HG02943 (cell line): ENCODE measurements at regions not wholly inside any gene's neighbourhood (a gene's known extent, or its start where the extent isn't known, plus 50 kb on each side); places are given as distances from the start of the nearest gene placed in this dataset.

Experiments
- ATAC-seq: cut with Tn5 transposase; IDR thresholded peaks from one replicate; pipeline ENCODE4 v1.9.1; 2021; ENCODE audit warnings: mild to moderate bottlenecking, low read depth, moderate library complexity; ENCODE audit not compliant: unreplicated experiment

DNA sequence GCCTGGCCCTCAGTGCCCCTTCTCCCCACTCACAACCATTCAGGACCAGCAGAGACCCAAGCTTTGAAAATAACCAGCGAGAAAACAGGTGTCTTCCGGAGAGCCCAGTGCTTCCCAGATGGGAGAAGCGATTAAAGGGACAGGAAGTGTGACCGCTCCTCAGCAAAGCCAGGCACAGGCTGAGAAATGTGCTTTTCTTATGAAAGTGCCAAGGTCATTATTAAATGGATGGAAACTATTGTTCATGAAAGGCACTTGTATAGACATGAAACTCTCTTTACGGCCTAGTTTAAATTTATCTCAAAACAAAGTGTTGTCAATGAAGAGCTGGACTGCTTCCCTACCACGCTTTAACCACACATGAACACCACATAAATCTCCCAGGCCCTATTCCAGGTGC, 210.4 kb downstream of the SPTSSA start:
- ATAC-seq, result no peak

- no peak for ATAC-seq
Measured at GRCh38 chr14:34250959-34251358, 211.1 kb downstream of the SPTSSA start.

DNA sequence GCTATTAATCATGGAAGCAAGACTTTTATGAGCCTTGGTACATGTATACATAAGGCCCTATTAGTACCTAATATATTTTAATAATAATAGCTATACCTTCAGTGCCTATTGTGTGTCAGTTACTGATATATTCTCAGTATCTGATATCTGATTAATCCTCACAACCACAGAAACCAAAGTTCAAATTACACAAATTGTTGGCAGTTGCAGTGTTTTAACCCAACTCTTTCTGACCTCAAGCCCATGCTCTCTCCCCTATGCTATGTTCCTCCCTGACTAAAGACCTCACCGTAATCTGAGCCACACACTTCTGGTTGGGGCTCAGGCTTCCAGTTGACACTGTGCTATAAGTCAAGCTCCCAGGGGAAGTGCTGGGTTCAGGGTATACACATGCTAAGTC, 214.4 kb downstream of the SPTSSA start:
- ATAC-seq, result no peak

- no peak for ATAC-seq
Measured at GRCh38 chr14:34246206-34246605, 215.8 kb downstream of the SPTSSA start.

GRCh38 chr14:34243401-34243800, 218.6 kb downstream of the SPTSSA start:
- no peak for ATAC-seq

DNA sequence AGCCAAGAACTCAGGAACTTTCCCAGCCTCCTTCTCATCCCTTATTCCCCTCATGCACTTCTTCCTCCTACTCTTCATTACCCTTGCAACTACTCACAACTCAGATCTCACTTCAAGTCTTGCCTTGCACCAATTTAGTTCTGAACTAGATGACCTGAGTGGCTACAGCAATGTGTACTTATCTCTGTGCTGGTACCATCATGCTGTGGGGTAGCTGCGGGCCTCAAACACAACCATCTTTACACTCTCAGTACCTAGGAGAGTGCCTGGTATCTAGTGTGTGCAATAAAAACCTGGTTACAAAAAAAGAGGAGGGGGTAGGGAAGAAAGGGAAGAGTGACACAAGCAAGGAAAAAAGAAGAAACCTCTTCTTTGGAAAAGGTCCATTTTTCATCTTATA, 219.0 kb downstream of the SPTSSA start:
- ATAC-seq, result no peak

- ATAC-seq, result no peak
Measured at GRCh38 chr14:34241185-34241711, 220.8 kb downstream of the SPTSSA start.

- no peak for ATAC-seq
Measured at GRCh38 chr14:34238610-34239009, 223.4 kb downstream of the SPTSSA start.

- no peak for ATAC-seq
Measured at GRCh38 chr14:34237677-34238076, 224.4 kb downstream of the SPTSSA start.

DNA sequence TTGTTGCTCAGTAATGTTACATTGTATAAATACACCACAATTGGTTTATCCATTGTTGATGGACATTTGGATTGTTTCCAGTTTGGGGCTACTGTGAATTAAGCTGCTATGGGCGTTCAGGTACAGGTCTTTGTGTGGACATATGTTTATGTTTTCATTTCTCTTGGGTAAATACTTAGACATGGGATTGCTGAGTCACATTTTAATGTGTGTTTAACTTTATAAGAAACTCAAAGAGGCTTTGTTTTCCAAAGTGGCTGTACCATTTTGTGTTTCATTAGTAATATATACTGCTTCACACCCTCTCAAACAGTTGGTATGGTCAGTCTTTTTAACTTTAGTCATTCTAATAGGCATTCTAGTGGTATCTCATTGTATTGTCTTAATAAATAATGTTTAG, 225.0 kb downstream of the SPTSSA start:
- ATAC-seq, result no peak

DNA sequence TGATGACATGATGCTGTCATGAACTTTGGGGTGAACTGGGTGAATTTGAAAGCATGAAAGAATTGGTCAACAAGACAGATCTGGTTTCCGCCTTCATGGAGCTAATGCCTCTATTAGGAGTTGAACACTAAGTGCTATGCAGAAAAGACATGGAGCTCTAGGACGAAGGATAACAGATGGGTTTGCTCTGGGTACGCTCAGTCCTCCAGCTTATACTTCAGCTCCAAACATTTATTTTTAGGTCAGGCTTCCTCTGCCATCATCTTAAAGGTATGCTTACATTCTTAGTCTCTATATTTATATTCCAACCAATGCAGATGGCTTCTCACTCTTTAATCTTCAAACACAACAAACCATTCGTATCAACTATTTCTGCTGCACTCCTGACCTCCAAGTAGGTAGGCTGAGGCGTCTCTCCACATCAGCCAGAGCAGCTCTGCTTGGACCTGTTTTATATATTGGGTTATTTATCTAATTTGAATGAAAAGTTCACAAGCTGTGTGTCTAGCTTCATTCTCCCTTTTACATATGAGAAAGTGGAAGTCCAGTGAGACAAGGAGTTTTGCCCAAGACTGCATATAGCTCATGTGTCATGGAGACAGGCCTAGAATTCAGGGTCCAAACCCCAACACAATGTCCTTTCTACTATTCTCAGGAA, 226.3 kb downstream of the SPTSSA start:
- no peak for ATAC-seq

DNA sequence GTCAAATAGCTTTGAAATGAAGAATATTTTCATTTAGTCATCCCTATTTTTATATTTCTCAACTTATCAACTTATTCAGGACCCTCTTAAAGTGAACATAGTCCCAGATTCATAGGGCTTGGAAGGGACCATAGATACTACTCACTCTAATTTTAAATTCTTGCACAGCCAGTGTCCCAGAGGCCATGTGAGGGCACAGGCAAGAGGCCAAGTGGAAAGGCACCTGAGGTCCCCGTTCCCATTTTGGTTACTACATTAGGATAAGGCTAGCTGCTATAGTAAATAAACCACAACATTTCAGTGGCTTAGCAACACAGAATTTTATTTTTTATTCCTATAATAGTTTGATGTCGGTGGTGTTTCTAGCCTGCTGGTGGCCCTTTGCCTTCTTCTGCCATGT, 227.8 kb downstream of the SPTSSA start:
- no peak for ATAC-seq

- no peak for ATAC-seq
Measured at GRCh38 chr14:34233619-34234018, 228.4 kb downstream of the SPTSSA start.

GRCh38 chr14:34232790-34233189, 229.2 kb downstream of the SPTSSA start:
- no peak for ATAC-seq

GRCh38 chr14:34231626-34232025, 230.4 kb downstream of the SPTSSA start:
- ATAC-seq, result no peak

GRCh38 chr14:34229140-34229539, 232.9 kb downstream of the SPTSSA start:
- no peak for ATAC-seq

GRCh38 chr14:34228650-34228976, 233.4 kb downstream of the SPTSSA start:
- ATAC-seq, result no peak

DNA sequence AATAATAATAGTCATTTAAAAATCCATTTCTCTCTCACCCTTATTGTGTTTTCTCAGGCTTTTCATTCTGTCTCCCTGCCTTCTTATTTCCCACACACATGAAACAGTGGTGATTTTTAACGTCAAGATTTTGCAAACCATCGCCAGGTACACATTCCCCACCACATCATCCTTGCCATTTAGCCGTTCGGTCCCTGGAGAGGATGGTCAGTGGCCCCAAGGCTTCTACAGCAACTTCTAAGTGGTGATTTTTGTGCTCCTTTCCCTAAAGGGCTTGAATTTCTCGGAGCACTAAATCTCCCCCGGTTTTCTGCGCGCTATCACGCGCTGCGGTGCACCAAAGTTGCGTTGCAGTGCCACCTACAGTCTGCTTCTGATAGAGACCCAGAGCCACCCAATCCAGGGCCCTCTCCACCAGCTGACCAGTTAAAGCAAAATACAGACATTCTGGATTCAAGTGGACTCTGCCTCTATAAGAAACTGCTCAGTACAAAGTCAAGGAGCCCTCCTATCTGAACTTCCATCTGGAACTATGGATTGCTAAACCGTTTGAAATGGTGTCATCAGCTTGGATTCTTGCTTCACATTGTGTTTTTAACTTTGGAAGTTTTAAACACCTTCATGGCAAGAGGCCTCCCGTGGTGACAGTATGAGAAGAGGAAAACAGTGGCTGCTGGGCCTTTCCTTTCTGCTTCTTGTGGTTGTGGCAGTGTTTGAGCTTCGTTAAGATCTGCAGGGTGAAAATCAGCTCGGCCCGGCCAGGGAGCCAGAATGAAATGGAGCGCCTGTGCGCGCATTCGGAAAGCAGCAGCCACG, 234.0 kb downstream of the SPTSSA start:
- peak; percentile 84 for ATAC-seq

GRCh38 chr14:34224221-34224620, 237.8 kb downstream of the SPTSSA start:
- no peak for ATAC-seq

DNA sequence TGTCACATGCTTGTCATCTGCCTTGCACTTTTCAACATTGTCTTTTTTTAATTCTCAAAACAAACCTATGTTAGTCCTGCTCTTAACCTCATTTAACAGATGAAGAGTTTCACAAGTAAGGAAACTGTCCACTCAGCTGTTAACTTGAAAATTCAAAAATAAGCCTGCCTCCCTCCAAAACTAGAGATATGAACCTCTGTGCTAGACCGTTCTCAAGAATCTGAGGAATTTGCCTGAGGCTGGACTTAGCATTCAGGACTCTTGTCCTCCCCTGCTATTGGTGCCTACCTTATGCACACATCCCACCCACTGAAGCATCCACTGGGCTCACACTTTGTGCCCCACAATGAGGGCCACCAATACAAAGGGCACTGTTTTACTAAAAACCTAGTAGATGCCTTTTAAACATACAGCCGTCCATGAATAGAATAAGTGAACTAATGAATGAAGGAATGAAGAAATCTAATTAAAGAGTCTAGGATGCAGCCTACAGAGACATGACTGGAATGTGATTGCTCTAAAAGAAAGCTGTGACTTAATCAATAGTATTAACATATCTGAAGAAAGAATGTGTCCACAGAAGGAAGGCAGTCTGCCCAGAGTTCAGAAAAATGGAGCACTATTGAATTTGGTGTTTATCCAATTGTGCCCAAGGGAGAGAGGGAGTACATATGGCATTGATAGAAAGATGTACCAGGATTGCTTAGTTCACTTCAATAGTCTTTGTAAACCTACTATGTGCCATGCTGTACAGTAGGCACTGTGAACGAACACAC, 238.5 kb downstream of the SPTSSA start:
- ATAC-seq, result no peak

DNA sequence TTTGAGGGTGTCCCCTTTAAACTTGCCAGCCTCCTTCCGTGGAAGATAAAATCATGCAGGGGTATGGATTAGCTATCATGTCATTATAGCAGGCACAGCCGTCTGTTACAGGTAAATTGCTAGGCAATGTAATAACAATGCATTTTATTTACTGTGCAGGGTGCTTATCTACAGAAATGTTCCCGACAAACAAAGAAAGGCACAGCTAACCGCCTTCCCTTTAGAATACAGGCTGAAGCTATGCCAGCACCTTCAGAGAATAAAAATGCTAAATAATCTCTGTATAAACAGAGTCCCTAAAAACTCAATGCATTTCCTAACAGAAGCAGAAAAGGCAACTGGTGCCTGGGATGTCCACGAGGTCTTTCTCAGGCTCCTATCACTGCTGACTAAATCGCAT, 239.2 kb downstream of the SPTSSA start:
- no peak for ATAC-seq
